ENCODE measurements at regions not wholly inside any gene's neighbourhood (a gene's known extent, or its start where the extent isn't known, plus 50 kb on each side); places are given as distances from the start of the nearest gene placed in this dataset.

GRCh38 chr15:75140080-75140879, 61.4 kb upstream of the C15orf39 start (continued):
- TF ChIP-seq SP5 (CRISPR knock-in tag; IDR thresholded peaks at IDR 0.05; ENCODE audit: borderline replicate concordance, low read depth) = peak; percentile 48; the same call in 1 of the 2 replicates
- peak; percentile 87 for TF ChIP-seq PHF21A (CRISPR knock-in tag; IDR thresholded peaks at IDR 0.05)
- TF ChIP-seq ZNF563 (CRISPR knock-in tag; IDR thresholded peaks at IDR 0.05) = peak; percentile 75; the same call in 1 of the 2 replicates
- TF ChIP-seq ZNF781 (CRISPR knock-in tag; IDR thresholded peaks at IDR 0.05; ENCODE audit: borderline replicate concordance, not compliant biosample characterization) = no peak
- no peak for TF ChIP-seq NR3C1 (CRISPR knock-in tag; IDR thresholded peaks at IDR 0.05)
- no peak for TF ChIP-seq ZNF124 (CRISPR knock-in tag; IDR thresholded peaks at IDR 0.05)
- TF ChIP-seq ZNF749 (CRISPR knock-in tag; IDR thresholded peaks at IDR 0.05; ENCODE audit: borderline replicate concordance) = 0 out of 2 replicates have a peak, but pooled peaks have one; percentile 51
- no peak for TF ChIP-seq ZNF136 (CRISPR knock-in tag; IDR thresholded peaks at IDR 0.05; ENCODE audit: low read depth)
- TF ChIP-seq ZNF737 (CRISPR knock-in tag; IDR thresholded peaks at IDR 0.05; ENCODE audit: borderline replicate concordance) = no peak
- TF ChIP-seq TGIF2 (CRISPR knock-in tag; IDR thresholded peaks at IDR 0.05) = no peak; the same call in 1 of the 2 replicates
- peak; percentile 76 for TF ChIP-seq ZNF605 (CRISPR knock-in tag; IDR thresholded peaks at IDR 0.05)
- TF ChIP-seq RBM22 (optimal IDR thresholded peaks at IDR 0.05; ENCODE audit: low read length) = no peak
- TF ChIP-seq PCBP2 (optimal IDR thresholded peaks at IDR 0.05; ENCODE audit: low read depth, low read length, poor library complexity, severe bottlenecking) = no peak
- no peak for TF ChIP-seq CHD2 (IDR thresholded peaks at IDR 0.05; ENCODE audit: low read depth, low read length)
- peak; percentile 80; the same call in 1 of the 2 replicates for TF ChIP-seq THRA (CRISPR knock-in tag; IDR thresholded peaks at IDR 0.05; ENCODE audit: borderline replicate concordance)
- no peak for TF ChIP-seq SNRNP70 (IDR thresholded peaks at IDR 0.05; ENCODE audit: low read depth, low read length)
- no peak for TF ChIP-seq KIAA2018 (CRISPR knock-in tag; IDR thresholded peaks at IDR 0.05; ENCODE audit: borderline replicate concordance)
- TF ChIP-seq GRHL1 (CRISPR knock-in tag; conservative IDR thresholded peaks at IDR 0.05) = no peak

Measured in HepG2 (cell line).